ENCODE measurements at regions not wholly inside any gene's neighbourhood (a gene's known extent, or its start where the extent isn't known, plus 50 kb on each side); places are given as distances from the start of the nearest gene placed in this dataset.

GRCh38 chr9:31519826-31520225, 864.6 kb upstream of the ACO1 start:
- TF ChIP-seq KLF1 (tag by site-specific recombination; IDR thresholded peaks at IDR 0.05): no peak
- TF ChIP-seq ZNF792 (tag by site-specific recombination; IDR thresholded peaks at IDR 0.05): no peak
- TF ChIP-seq ZNF558 (tag by site-specific recombination; IDR thresholded peaks at IDR 0.05): no peak
- TF ChIP-seq ZNF24 (tag by site-specific recombination; IDR thresholded peaks at IDR 0.05): no peak
- no peak for TF ChIP-seq ATF2 (tag by site-specific recombination; IDR thresholded peaks at IDR 0.05; ENCODE audit: low read depth)
- no peak for TF ChIP-seq ZBTB11 (tag by site-specific recombination; conservative IDR thresholded peaks at IDR 0.05; ENCODE audit: low read depth)
- no peak for TF ChIP-seq ZNF37A (tag by site-specific recombination; IDR thresholded peaks at IDR 0.05)
- TF ChIP-seq CTCF (tag by site-specific recombination; IDR thresholded peaks at IDR 0.05): no peak
- TF ChIP-seq ZBTB49 (tag by site-specific recombination; IDR thresholded peaks at IDR 0.05; ENCODE audit: low read depth): no peak
- TF ChIP-seq ZNF354C (tag by site-specific recombination; IDR thresholded peaks at IDR 0.05; ENCODE audit: borderline replicate concordance, low read depth): no peak
- TF ChIP-seq ZNF571 (tag by site-specific recombination; IDR thresholded peaks at IDR 0.05): no peak
- TF ChIP-seq REST (tag by site-specific recombination; IDR thresholded peaks at IDR 0.05): no peak
- TF ChIP-seq ZNF513 (tag by site-specific recombination; IDR thresholded peaks at IDR 0.05): no peak
- no peak for TF ChIP-seq ZNF510 (tag by site-specific recombination; IDR thresholded peaks at IDR 0.05; ENCODE audit: insufficient replicate concordance)

Measured in HEK293 (cell line).